SU-DHL-6 (cell line): ENCODE measurements at regions not wholly inside any gene's neighbourhood (a gene's known extent, or its start where the extent isn't known, plus 50 kb on each side); places are given as distances from the start of the nearest gene placed in this dataset.

ENCODE experiments used
- H2AFZ ChIP-seq: fragments of 200-600 bp; sonication (generic); 2 replicates; pipeline ENCODE4 v1.6.1; 2014; ENCODE audit warnings: low read depth, mild to moderate bottlenecking, moderate library complexity, mixed read lengths, antibody characterized with exemption, low read length; ENCODE audit not compliant: severe bottlenecking
- H3F3A ChIP-seq: fragments of 200-600 bp; shearing (Covaris generic); 2 replicates; pipeline ENCODE4 v1.6.0; 2016; ENCODE audit warnings: antibody characterized with exemption, mild to moderate bottlenecking; ENCODE audit not compliant: insufficient read depth
- H3K27ac ChIP-seq: fragments of 200-600 bp; sonication (generic); 2 replicates; pipeline ENCODE4 v1.5.1; 2016; ENCODE audit warnings: low read depth, mild to moderate bottlenecking, low read length, moderate library complexity, mixed read lengths
- H3K27me3 ChIP-seq: fragments of 200-600 bp; sonication (generic), shearing (Covaris generic); 2 replicates; pipeline ENCODE4 v1.6.0; 2014; ENCODE audit warnings: mild to moderate bottlenecking, low read length
- H3K36me3 ChIP-seq: fragments of 200-600 bp; sonication (generic); 2 replicates; pipeline ENCODE4 v1.6.1; 2014; ENCODE audit warnings: mild to moderate bottlenecking, low read length, mixed read lengths
- H3K4me2 ChIP-seq: fragments of 300-600, 200-600 bp; shearing (Covaris generic), sonication (generic); 2 replicates; pipeline ENCODE4 v1.6.0; 2014; ENCODE audit warnings: low read length, low read depth, mild to moderate bottlenecking; ENCODE audit not compliant: poor library complexity, severe bottlenecking
- H3K4me3 ChIP-seq: fragments of 200-600 bp; sonication (generic); 2 replicates; pipeline ENCODE4 v1.5.1; 2014; ENCODE audit warnings: antibody characterized with exemption, low read length, mild to moderate bottlenecking, mixed read lengths; ENCODE audit not compliant: insufficient read depth, poor library complexity, severe bottlenecking
- H3K79me2 ChIP-seq: fragments of 200-600 bp; sonication (generic); 2 replicates; pipeline ENCODE4 v1.6.1; 2014; ENCODE audit warnings: mild to moderate bottlenecking, low read length, moderate library complexity; ENCODE audit not compliant: insufficient read depth
- H3K9ac ChIP-seq: fragments of 200-600 bp; sonication (generic); 2 replicates; pipeline ENCODE4 v1.7.0; 2014; ENCODE audit warnings: mild to moderate bottlenecking, low read length
- H3K9me2 ChIP-seq: fragments of 200-600 bp; sonication (generic); replicated peaks from 2 replicates; pipeline ENCODE4 v1.6.1; 2014; ENCODE audit warnings: low read length; ENCODE audit not compliant: insufficient read depth
- H3K9me3 ChIP-seq: fragments of 200-600 bp; sonication (generic); 2 replicates; pipeline ENCODE4 v1.6.1; 2014; ENCODE audit warnings: low read length, mixed read lengths; ENCODE audit not compliant: insufficient read depth
- H4K20me1 ChIP-seq: fragments of 200-600 bp; sonication (generic); 2 replicates; pipeline ENCODE4 v1.6.1; 2014; ENCODE audit warnings: low read depth, mild to moderate bottlenecking, antibody characterized with exemption, low read length, moderate library complexity, mixed read lengths
- EZH2phosphoT487 ChIP-seq: fragments of 200-600 bp; sonication (generic), shearing (Covaris generic); conservative IDR thresholded peaks from 2 replicates; pipeline ENCODE4 v1.6.1; 2018; ENCODE audit warnings: mild to moderate bottlenecking, antibody characterized with exemption, low read length, moderate library complexity, mixed read lengths
- TF ChIP-seq, protein P1 (sequence below): fragments of 200-600 bp; sonication (generic); IDR thresholded peaks from one replicate; pipeline ENCODE4 v1.5.1; 2017; ENCODE audit warnings: antibody characterized with exemption, mild to moderate bottlenecking, low read length, moderate library complexity; ENCODE audit not compliant: insufficient read depth, poor library complexity, severe bottlenecking

GRCh38 chr12:88650715-88651114, 70.4 kb upstream of the KITLG start:
- H3K9me2 ChIP-seq = no peaks in the 10 kb centered on the region
- no peaks in the 10 kb centered on the region for H3K36me3 ChIP-seq
- no peak overlapping the region for H3K4me2 ChIP-seq
- H2AFZ ChIP-seq = no peak overlapping the region
- H3K79me2 ChIP-seq = no peaks in the 10 kb centered on the region
- no peak overlapping the region for H3K9ac ChIP-seq
- H3K9me3 ChIP-seq = no peaks in the 10 kb centered on the region
- no peaks in the 10 kb centered on the region for H3F3A ChIP-seq
- TF ChIP-seq EZH2phosphoT487 = no peak
- TF ChIP-seq, protein P1, sequence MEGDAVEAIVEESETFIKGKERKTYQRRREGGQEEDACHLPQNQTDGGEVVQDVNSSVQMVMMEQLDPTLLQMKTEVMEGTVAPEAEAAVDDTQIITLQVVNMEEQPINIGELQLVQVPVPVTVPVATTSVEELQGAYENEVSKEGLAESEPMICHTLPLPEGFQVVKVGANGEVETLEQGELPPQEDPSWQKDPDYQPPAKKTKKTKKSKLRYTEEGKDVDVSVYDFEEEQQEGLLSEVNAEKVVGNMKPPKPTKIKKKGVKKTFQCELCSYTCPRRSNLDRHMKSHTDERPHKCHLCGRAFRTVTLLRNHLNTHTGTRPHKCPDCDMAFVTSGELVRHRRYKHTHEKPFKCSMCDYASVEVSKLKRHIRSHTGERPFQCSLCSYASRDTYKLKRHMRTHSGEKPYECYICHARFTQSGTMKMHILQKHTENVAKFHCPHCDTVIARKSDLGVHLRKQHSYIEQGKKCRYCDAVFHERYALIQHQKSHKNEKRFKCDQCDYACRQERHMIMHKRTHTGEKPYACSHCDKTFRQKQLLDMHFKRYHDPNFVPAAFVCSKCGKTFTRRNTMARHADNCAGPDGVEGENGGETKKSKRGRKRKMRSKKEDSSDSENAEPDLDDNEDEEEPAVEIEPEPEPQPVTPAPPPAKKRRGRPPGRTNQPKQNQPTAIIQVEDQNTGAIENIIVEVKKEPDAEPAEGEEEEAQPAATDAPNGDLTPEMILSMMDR = no peak
- no peak overlapping the region for H3K27ac ChIP-seq
- no peak overlapping the region for H3K4me3 ChIP-seq
- H4K20me1 ChIP-seq = no peaks in the 10 kb centered on the region
- H3K27me3 ChIP-seq = no peaks in the 10 kb centered on the region

DNA sequence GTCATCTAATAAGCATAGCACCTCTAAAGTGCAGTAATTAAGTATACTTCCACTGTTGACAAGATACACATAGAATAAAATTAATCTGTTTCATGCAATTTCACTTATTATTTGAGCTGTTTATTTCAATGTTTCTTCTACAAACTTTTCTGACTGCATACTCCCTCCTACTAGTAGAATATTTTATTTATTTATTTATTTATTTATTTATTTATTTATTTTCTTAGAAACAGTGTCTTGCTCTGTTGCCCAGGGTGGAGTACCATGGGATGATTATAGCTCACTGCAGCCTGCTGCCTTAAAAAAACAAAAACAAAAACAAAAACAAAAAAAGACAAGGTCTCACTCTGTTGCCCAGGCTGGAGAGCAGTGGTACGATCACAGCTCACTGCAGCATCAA, 68.4 kb upstream of the KITLG start:
- H3K9me3 ChIP-seq = no peaks in the 10 kb centered on the region
- H3K36me3 ChIP-seq = no peaks in the 10 kb centered on the region
- no peaks in the 10 kb centered on the region for H3F3A ChIP-seq
- no peak overlapping the region for H2AFZ ChIP-seq
- H4K20me1 ChIP-seq = no peaks in the 10 kb centered on the region
- no peak overlapping the region for H3K4me2 ChIP-seq
- no peak overlapping the region for H3K4me3 ChIP-seq
- no peak overlapping the region for H3K9ac ChIP-seq
- no peaks in the 10 kb centered on the region for H3K79me2 ChIP-seq
- no peak for TF ChIP-seq EZH2phosphoT487
- TF ChIP-seq, protein P1 = no peak
- no peaks in the 10 kb centered on the region for H3K27me3 ChIP-seq
- H3K9me2 ChIP-seq = no peaks in the 10 kb centered on the region
- H3K27ac ChIP-seq = no peak overlapping the region

DNA sequence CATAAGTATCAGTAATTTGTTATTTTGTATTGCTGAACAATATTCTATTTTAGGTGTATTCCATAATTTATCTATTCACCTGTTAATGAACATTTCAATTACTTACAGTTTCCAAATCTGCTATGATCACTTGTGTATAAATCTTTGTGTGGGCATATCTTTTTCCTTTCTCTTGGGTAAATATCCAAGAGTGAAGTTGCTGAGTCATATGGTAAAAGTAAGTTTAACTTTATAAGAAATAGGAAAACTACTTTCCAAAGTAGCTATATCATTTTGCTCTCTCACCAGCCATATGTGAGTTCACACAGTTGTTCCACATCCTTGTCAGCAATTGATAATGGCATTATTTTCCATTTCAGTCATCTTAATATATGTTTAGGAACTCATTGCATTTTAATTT, 66.6 kb upstream of the KITLG start:
- Histone ChIP-seq H3K9me2 (no peaks in the 10 kb centered on the region), H4K20me1 (no peaks in the 10 kb centered on the region), H3K27me3 (no peaks in the 10 kb centered on the region), H3F3A (no peaks in the 10 kb centered on the region), H3K4me2 (no peak overlapping the region), H3K27ac (no peak overlapping the region), H2AFZ (no peak overlapping the region), H3K9ac (no peak overlapping the region), H3K36me3 (no peaks in the 10 kb centered on the region), H3K79me2 (no peaks in the 10 kb centered on the region), H3K4me3 (no peak overlapping the region), H3K9me3 (no peaks in the 10 kb centered on the region)
- no peak for TF ChIP-seq EZH2phosphoT487
- TF ChIP-seq, protein P1 = no peak
